AG10803 (cell line): ENCODE measurements at regions not wholly inside any gene's neighbourhood (a gene's known extent, or its start where the extent isn't known, plus 50 kb on each side); places are given as distances from the start of the nearest gene placed in this dataset.
"Not testable (repeated sequence)": the region's sequence is repeated elsewhere in the genome, so short reads cannot be mapped to it uniquely, and the experiment has no call there.

ENCODE experiments used
- DNase-seq: peaks from one replicate; pipeline ENCODE4 v3.0.0; 2010; ENCODE audit warnings: low read depth
- H3K4me3 ChIP-seq: 2 replicates; pipeline ENCODE4 v1.5.1; 2011; ENCODE audit warnings: mild to moderate bottlenecking, low read length, control low read depth
- TF ChIP-seq, protein P1 (sequence below): conservative IDR thresholded peaks from 2 replicates; pipeline ENCODE4 v1.5.1; 2011; ENCODE audit warnings: mild to moderate bottlenecking, low read length, control low read depth, inconsistent platforms

DNA sequence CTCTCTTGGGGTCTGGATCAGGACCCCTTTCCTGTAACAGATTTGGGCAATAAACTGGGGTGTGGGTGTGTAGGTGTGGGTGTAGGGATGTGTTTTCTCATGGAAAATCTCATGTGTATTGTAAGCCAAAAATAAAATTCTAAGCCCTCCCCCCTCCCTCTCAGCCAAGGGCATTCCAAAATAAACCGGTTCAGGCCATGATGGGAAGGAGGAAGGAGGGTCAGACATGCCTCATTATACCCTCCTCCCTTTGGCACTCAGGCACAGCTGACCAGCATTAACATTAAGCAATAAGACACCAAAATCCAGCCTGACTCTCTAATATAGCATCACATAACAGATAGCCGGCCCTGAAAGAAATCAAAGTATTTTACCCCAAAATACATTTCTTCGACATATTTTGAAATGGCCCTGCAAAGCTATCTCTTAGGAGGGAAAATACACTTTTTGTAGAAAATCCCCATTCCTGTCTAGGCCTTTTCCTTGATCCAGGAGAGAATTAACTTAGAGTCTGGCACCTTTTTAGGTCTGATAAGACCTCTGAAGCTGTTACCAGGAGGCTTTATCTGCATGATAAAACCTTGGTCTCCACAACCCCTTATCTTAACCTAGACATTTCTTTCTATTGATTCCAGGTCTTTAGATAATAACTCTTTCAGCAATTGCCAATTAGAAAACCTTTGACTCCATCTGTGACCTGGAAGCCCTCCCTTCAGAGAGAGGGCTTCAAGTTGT, 128.7 kb upstream of the COL5A2 start:
- TF ChIP-seq, protein P1, sequence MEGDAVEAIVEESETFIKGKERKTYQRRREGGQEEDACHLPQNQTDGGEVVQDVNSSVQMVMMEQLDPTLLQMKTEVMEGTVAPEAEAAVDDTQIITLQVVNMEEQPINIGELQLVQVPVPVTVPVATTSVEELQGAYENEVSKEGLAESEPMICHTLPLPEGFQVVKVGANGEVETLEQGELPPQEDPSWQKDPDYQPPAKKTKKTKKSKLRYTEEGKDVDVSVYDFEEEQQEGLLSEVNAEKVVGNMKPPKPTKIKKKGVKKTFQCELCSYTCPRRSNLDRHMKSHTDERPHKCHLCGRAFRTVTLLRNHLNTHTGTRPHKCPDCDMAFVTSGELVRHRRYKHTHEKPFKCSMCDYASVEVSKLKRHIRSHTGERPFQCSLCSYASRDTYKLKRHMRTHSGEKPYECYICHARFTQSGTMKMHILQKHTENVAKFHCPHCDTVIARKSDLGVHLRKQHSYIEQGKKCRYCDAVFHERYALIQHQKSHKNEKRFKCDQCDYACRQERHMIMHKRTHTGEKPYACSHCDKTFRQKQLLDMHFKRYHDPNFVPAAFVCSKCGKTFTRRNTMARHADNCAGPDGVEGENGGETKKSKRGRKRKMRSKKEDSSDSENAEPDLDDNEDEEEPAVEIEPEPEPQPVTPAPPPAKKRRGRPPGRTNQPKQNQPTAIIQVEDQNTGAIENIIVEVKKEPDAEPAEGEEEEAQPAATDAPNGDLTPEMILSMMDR: no peak
- no peak overlapping the region for H3K4me3 ChIP-seq
- no peak for DNase-seq

- TF ChIP-seq, protein P1: no peak
- no peak for DNase-seq
These were observed 129.8 kb upstream of the COL5A2 start for GRCh38 chr2:189309331-189309730.

GRCh38 chr2:189312211-189312610, 129.1 kb upstream of the WDR75 start:
- no peak overlapping the region for H3K4me3 ChIP-seq
- DNase-seq: no peak
- TF ChIP-seq, protein P1: no peak

More at GRCh38 chr2:189309331-189309730, 129.8 kb upstream of the COL5A2 start:
- no peak overlapping the region for H3K4me3 ChIP-seq

GRCh38 chr2:189312643-189313042, 128.6 kb upstream of the WDR75 start:
- TF ChIP-seq, protein P1: no peak
- H3K4me3 ChIP-seq: no peak overlapping the region
- DNase-seq: no peak

DNA sequence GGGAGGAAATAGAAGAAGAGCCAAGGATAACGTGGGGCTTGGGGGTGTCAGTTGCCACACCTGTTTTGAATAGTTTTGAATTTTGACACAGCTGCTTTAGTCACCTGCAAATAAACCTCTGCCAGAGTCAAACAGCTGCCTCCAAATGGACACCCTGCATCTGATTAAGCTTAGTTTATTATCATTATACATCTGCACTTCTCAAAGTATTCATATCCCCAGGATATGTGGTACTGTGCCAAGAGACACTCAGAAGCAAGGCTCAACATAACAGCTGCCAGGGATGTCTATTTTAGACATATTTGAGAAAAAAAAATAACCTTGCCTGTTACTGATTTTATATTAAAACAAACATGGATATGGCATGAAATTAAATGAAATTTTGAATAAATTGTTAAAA, 122.5 kb upstream of the WDR75 start:
- no peak for DNase-seq
- H3K4me3 ChIP-seq: no peak overlapping the region
- TF ChIP-seq, protein P1: no peak

DNA sequence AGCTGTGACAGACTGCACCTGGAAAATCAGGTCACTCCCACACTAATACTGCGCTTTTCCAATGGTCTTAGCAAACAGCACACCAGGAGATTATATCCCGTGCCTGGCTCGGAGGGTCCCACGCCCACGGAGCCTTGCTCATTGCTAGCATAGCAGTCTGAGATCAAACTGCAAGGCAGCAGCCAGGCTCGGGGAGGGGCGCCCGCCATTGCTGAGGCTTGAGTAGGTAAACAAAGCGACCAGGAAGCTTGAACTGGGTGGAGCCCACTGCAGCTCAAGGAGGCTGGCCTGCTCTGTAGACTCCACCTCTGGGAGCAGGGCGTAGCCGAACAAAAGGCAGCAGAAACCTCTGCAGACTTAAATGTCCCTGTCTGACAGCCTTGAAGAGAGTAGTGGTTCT, 121.8 kb upstream of the WDR75 start:
- H3K4me3 ChIP-seq, DNase-seq: not testable (repeated sequence)

- H3K4me3 ChIP-seq: no peak overlapping the region
- peak; percentile 97 for DNase-seq
- TF ChIP-seq, protein P1: no peak
These were observed 113.1 kb upstream of the WDR75 start for GRCh38 chr2:189327879-189328847.
